GM19455 (cell line): ENCODE measurements at regions not wholly inside any gene's neighbourhood (a gene's known extent, or its start where the extent isn't known, plus 50 kb on each side); places are given as distances from the start of the nearest gene placed in this dataset.
"Not testable (repeated sequence)": the region's sequence is repeated elsewhere in the genome, so short reads cannot be mapped to it uniquely, and the experiment has no call there.

Experiments used
- ATAC-seq: cut with Tn5 transposase; IDR thresholded peaks from one replicate; pipeline ENCODE4 v1.9.1; 2021; ENCODE audit not compliant: unreplicated experiment

- no peak for ATAC-seq
These were observed 277.5 kb upstream of the DYNLRB2 start for GRCh38 chr16:80263181-80263823.

GRCh38 chr16:80260906-80261311 is 279.9 kb upstream of the DYNLRB2 start:
- no peak for ATAC-seq

- no peak for ATAC-seq
These were observed 281.4 kb upstream of the DYNLRB2 start for GRCh38 chr16:80259290-80259805.

GRCh38 chr16:80258407-80258806 is 282.4 kb upstream of the DYNLRB2 start:
- ATAC-seq, result no peak

- ATAC-seq, result no peak
These were observed 285.8 kb upstream of the DYNLRB2 start for GRCh38 chr16:80254970-80255369.

GRCh38 chr16:80253741-80254140 is 287.1 kb upstream of the DYNLRB2 start:
- ATAC-seq, result no peak

- ATAC-seq, result no peak
These were observed 290.4 kb upstream of the DYNLRB2 start for GRCh38 chr16:80250381-80250780.

- ATAC-seq, result not testable (repeated sequence)
These were observed 297.5 kb upstream of the DYNLRB2 start for GRCh38 chr16:80243303-80243702.

- ATAC-seq, result not testable (repeated sequence)
These were observed 298.5 kb upstream of the DYNLRB2 start for GRCh38 chr16:80242279-80242678.

GRCh38 chr16:80233097-80233835 is 307.5 kb upstream of the DYNLRB2 start:
- no peak for ATAC-seq

- peak; percentile 68 for ATAC-seq
These were observed 308.9 kb upstream of the DYNLRB2 start for GRCh38 chr16:80231888-80232287.

- no peak for ATAC-seq
These were observed 309.7 kb upstream of the DYNLRB2 start for GRCh38 chr16:80231121-80231520.

GRCh38 chr16:80230328-80231120 is 310.3 kb upstream of the DYNLRB2 start:
- ATAC-seq, result no peak

GRCh38 chr16:80226499-80226898 is 314.3 kb upstream of the DYNLRB2 start:
- no peak for ATAC-seq

GRCh38 chr16:80210787-80211186 is 330.0 kb upstream of the DYNLRB2 start:
- ATAC-seq, result no peak

GRCh38 chr16:80208743-80209142 is 332.1 kb upstream of the DYNLRB2 start:
- ATAC-seq, result no peak

- ATAC-seq, result no peak
These were observed 332.8 kb upstream of the DYNLRB2 start for GRCh38 chr16:80208015-80208414.

- no peak for ATAC-seq
These were observed 337.0 kb upstream of the DYNLRB2 start for GRCh38 chr16:80203821-80204220.

GRCh38 chr16:80202831-80203413 is 337.9 kb upstream of the DYNLRB2 start:
- ATAC-seq, result no peak

GRCh38 chr16:80200079-80200478 is 340.7 kb upstream of the DYNLRB2 start:
- no peak for ATAC-seq

GRCh38 chr16:80199614-80200013 is 341.2 kb upstream of the DYNLRB2 start:
- ATAC-seq, result no peak
